Pons (tissue), 1 donor: ENCODE measurements at regions not wholly inside any gene's neighbourhood (a gene's known extent, or its start where the extent isn't known, plus 50 kb on each side); places are given as distances from the start of the nearest gene placed in this dataset.
A peak's percentile ranks its signal among the peaks of the same experiment; 100 is the strongest.
"Not testable (repeated sequence)": the region's sequence is repeated elsewhere in the genome, so short reads cannot be mapped to it uniquely, and the experiment has no call there.

Experiments
- DNase-seq: peaks from one replicate; pipeline ENCODE4 v3.0.0-alpha.2; 2016; ENCODE audit warnings: low spot score

- no peak for DNase-seq
Measured at GRCh38 chr4:14110407-14110806, 482.9 kb upstream of the BOD1L1 start.

- peak; percentile 6 for DNase-seq
Measured at GRCh38 chr4:14111730-14112181, 484.2 kb upstream of the BOD1L1 start.

GRCh38 chr4:14115106-14115505 is 487.6 kb upstream of the BOD1L1 start:
- no peak for DNase-seq

- no peak for DNase-seq
Measured at GRCh38 chr4:14117575-14118238, 490.2 kb upstream of the BOD1L1 start.

- no peak for DNase-seq
Measured at GRCh38 chr4:14124816-14125215, 497.3 kb upstream of the BOD1L1 start.

- peak; percentile 65 for DNase-seq
Measured at GRCh38 chr4:14125375-14126129, 498.0 kb upstream of the BOD1L1 start.

- no peak for DNase-seq
Measured at GRCh38 chr4:14130551-14130950, 503.0 kb upstream of the BOD1L1 start.

- no peak for DNase-seq
Measured at GRCh38 chr4:14131335-14131734, 503.8 kb upstream of the BOD1L1 start.

GRCh38 chr4:14132301-14132700 is 504.8 kb upstream of the BOD1L1 start:
- DNase-seq = no peak

GRCh38 chr4:14138106-14138505 is 510.6 kb upstream of the BOD1L1 start:
- no peak for DNase-seq

GRCh38 chr4:14143892-14144291 is 516.4 kb upstream of the BOD1L1 start:
- DNase-seq = no peak

- DNase-seq = no peak
Measured at GRCh38 chr4:14149176-14150053, 521.9 kb upstream of the BOD1L1 start.

- no peak for DNase-seq
Measured at GRCh38 chr4:14151101-14151500, 523.6 kb upstream of the BOD1L1 start.

GRCh38 chr4:14152834-14153519 is 525.5 kb upstream of the BOD1L1 start:
- DNase-seq = no peak

- no peak for DNase-seq
Measured at GRCh38 chr4:14155803-14156202, 528.3 kb upstream of the BOD1L1 start.

GRCh38 chr4:14157262-14157661 is 529.7 kb upstream of the BOD1L1 start:
- DNase-seq = no peak

GRCh38 chr4:14165222-14165920 is 537.8 kb upstream of the BOD1L1 start:
- DNase-seq = peak; percentile 57

GRCh38 chr4:14167876-14168510 is 540.5 kb upstream of the BOD1L1 start:
- no peak for DNase-seq

- peak; percentile 40 for DNase-seq
Measured at GRCh38 chr4:14168919-14169318, 541.4 kb upstream of the BOD1L1 start.

GRCh38 chr4:14169460-14169859 is 541.9 kb upstream of the BOD1L1 start:
- DNase-seq = no peak

- not testable (repeated sequence) for DNase-seq
Measured at GRCh38 chr4:14169940-14170339, 542.4 kb upstream of the BOD1L1 start.
